Urinary bladder (tissue), 3 donors: ENCODE measurements at regions not wholly inside any gene's neighbourhood (a gene's known extent, or its start where the extent isn't known, plus 50 kb on each side); places are given as distances from the start of the nearest gene placed in this dataset.

ENCODE experiments used
- DNase-seq: peaks from one replicate; pipeline ENCODE4 v3.0.0-alpha.2; 2015; ENCODE audit errors: extremely low spot score
- H3K27ac ChIP-seq: one replicate; pipeline ENCODE4 v1.5.1; 2013; ENCODE audit warnings: low read depth, mild to moderate bottlenecking, moderate library complexity
- H3K36me3 ChIP-seq: one replicate; pipeline ENCODE4 v1.6.1; 2013; ENCODE audit warnings: mild to moderate bottlenecking, moderate library complexity; ENCODE audit not compliant: insufficient read depth
- H3K4me1 ChIP-seq: one replicate; pipeline ENCODE4 v1.6.1; 2013; ENCODE audit warnings: mild to moderate bottlenecking, moderate library complexity; ENCODE audit not compliant: insufficient read depth
- H3K4me3 ChIP-seq: one replicate; pipeline ENCODE4 v1.5.1; 2013; ENCODE audit warnings: low read depth, low read length
- WGBS: extraction: QIAGEN DNeasy Blood & Tissue Kit; methylation state at CpG from one replicate; pipeline ENCODE4 v1.1.7; 2013; 5-methylcytosine and 5-hydroxymethylcytosine counted together
- donor health status: healthy with polysubstance abuse.
- donor health status: healthy.

DNA sequence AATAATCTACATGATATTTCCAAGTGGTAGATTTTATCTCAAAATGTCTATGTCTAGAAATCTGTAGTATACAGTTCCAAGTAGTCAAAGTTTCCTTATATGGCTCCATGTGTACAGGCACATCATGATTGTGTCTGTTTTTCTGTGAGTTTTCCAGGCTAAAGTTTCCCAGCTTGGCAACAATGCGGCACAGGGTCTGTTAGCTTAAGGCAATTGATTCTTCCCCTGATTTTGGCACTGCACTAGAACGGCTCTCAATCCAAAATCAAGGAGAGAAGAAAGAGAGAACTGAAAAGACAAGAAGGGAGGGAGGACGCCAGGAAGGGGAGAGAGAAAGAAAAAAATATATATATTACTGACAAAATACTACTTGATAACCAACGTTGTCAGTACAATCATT lies 193.9 kb upstream of the SNX7 start:
- Histone ChIP-seq H3K36me3 (no peaks in the 10 kb centered on the region), H3K4me1 (no peaks in the 10 kb centered on the region), H3K27ac (no peak overlapping the region), H3K4me3 (no peak overlapping the region)
- DNase-seq, result no peak
- 42% methylated on average over 4 of the region's 4 CpGs for WGBS

DNA sequence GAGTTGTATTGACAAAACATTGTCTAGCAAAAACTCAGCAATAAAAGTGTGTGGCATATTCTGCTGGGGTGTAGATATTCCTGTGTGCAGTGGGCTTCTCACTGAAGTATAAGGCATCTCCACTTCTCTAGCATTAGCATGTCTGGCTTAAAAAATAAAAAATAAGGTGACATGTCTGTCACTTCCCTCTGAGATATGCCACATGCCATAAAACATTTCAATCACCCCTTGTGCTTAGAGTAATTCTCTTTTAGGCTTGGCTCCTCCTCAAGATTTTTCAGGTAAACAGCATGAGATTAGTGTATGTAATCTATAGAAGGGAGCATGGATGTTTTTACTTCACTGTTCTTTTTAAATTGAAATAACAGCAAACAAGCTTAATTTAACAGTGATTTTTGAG lies 194.4 kb upstream of the SNX7 start:
- H3K4me3 ChIP-seq, result no peak overlapping the region
- no peaks in the 10 kb centered on the region for H3K36me3 ChIP-seq
- no peak overlapping the region for H3K27ac ChIP-seq
- no peaks in the 10 kb centered on the region for H3K4me1 ChIP-seq
- no peak for DNase-seq

DNA sequence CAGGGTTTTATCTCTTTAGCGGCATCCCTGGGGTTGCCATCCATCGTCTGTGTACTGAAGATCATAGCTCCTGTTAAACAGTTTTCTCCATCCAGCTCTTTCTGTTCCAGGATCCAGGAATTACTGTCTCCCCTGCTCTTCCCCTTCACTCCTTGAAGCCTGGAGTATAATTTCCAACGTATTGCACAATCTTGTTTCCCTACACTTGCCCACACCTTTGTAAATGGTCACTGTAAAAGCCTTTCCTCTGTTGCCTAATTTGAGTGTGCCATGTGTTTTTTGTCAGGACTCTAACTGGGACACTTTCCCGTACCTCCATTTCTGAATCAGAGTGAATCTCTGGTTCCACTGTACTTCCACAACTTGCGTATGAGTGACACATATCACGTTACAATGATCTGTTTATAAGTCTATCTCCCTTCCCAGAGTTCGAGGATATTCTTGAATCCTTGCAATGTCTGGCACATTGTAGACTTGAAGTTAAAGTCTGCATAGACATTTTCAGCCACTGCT lies 199.6 kb upstream of the SNX7 start:
- no peak for DNase-seq
- WGBS, result 88% methylated on average over 7 of the region's 7 CpGs
- H3K4me1 ChIP-seq, result no peaks in the 10 kb centered on the region
- H3K4me3 ChIP-seq, result no peak overlapping the region
- no peaks in the 10 kb centered on the region for H3K36me3 ChIP-seq
- no peak overlapping the region for H3K27ac ChIP-seq

DNA sequence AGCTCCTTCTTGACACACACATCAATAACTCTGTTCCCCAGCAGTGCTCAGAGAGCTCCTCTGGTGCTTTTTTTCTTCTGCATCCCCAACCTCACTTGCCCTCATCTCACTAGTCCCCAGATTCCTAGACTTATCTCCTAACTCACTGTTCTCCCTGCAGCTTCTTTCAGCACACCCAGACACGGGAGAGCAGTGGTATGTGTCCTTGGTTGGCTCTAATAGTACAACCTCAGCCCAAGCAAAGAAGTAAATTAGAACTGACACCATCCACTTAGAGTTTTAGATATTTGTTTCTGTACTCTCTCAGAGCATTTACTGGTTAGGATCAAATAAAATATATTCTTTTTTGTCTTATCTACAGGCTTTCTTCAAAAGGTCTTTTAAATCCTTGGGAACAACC lies 201.4 kb upstream of the SNX7 start:
- Histone ChIP-seq H3K36me3 (no peaks in the 10 kb centered on the region), H3K4me1 (no peaks in the 10 kb centered on the region), H3K27ac (no peak overlapping the region), H3K4me3 (no peak overlapping the region)
- WGBS, result 44% methylated on average over 1 of the region's 1 CpG
- no peak for DNase-seq

DNA sequence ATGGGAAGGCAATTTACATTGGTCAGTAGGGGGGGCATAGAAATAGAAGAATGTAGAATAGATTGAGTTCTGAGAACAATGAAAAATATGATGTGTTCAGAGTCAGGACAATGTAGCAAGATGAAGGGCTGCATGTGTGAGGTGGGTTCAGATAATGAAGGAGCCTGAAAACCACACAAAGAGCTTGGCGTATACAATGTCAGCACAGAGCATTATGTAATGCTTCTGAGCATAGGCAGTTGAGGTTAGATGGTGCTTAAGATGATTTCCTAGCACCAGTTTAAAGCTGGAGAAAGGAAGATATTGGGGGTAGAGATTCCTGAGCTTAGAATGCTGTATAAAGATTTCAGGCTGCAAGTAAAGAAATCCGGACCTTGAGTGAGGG lies 202.0 kb upstream of the SNX7 start:
- WGBS, result 93% methylated on average over 2 of the region's 2 CpGs
- no peak for DNase-seq
- Histone ChIP-seq H3K4me3 (no peak overlapping the region), H3K36me3 (no peaks in the 10 kb centered on the region), H3K27ac (no peak overlapping the region), H3K4me1 (no peaks in the 10 kb centered on the region)

DNA sequence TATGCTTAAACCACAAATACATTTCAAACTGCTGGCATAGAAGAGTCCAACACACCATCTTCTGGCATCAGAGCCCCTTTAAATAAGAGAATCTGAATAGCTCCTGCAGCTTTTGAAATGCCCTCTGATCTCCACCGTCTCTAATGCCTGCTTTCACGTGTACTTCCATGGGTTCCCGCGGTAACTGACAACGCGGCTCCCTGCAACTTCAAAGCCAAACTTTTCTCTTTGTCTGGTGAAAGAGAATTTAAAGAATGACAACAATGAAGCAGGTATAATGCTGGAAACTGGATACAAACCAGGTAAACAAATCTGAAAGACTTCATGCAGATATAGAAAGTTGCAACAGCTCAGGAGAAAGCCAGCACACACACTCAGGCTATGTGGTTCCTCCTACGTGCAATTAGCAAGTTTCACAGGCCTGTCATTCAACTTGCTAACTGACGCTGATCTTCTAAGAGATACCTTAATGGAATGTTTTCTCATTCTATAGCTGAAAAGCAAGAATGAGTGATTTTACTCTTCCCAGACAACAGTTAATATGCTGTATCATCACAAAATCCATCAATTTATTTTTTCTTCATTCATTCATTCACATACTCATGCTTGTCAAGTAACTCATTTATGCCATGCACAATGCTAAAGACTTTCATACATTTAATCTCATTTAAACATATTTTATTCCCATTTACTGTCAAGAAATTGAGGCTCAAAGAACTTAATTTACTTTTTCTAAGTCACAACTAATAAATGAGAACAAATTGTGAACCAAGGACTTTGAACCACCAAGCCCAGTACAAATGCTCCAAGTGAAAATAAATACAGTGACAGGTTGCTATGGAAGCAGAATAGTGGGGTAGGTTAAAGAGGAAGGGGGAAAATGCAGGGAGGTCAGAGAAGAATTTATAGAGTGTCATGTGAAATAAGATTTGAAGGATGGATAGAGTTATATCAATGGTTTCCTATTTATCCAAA lies 202.7 kb upstream of the SNX7 start:
- Histone ChIP-seq H3K4me3 (no peak overlapping the region), H3K27ac (no peak overlapping the region), H3K4me1 (no peaks in the 10 kb centered on the region), H3K36me3 (no peaks in the 10 kb centered on the region)
- no peak for DNase-seq
- 52% methylated on average over 8 of the region's 8 CpGs for WGBS

DNA sequence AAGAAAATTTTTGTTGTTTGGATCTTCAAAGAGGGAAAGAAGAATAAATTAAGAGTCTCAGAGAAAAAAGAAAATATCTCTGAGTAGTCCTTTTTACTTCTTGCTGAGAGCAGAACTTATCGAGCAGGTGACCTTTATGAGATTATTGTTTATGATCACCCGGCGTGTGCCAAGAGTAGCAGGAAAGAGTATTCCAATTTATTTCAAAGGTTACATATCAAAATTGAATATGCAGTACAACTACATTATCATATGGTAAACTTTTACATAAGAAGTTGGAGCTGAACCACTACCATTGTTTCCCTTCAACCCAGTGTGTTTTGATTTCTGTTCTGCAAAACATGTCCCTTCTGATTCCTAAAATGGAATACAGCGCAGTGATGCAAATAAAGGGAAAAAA lies 204.3 kb upstream of the SNX7 start:
- H3K4me1 ChIP-seq, result no peaks in the 10 kb centered on the region
- WGBS, result 71% methylated on average over 4 of the region's 4 CpGs
- no peak overlapping the region for H3K27ac ChIP-seq
- no peaks in the 10 kb centered on the region for H3K36me3 ChIP-seq
- no peak for DNase-seq
- no peak overlapping the region for H3K4me3 ChIP-seq

DNA sequence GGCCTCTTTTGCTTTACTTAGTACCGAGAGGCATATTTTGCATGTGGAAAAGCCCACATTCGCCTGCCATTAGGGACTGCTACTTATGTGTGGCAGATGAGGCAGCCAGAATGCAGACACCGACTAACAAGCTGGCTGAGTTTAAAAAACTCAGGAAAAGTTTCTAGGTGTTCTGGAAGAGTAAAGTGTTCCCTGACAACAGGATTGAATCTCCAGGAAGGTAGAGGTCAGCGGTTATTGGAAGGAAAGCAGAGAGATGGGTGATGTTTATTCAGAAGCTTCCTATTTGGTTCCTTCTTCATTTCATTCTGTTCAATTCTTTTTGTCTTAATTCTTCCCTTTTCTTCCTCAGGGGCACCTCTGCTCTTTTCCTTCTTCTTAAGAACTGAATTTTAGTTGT lies 206.9 kb upstream of the SNX7 start:
- Histone ChIP-seq H3K4me3 (no peak overlapping the region), H3K4me1 (no peaks in the 10 kb centered on the region), H3K27ac (no peak overlapping the region), H3K36me3 (no peaks in the 10 kb centered on the region)
- DNase-seq, result no peak
- 76% methylated on average over 4 of the region's 4 CpGs for WGBS

DNA sequence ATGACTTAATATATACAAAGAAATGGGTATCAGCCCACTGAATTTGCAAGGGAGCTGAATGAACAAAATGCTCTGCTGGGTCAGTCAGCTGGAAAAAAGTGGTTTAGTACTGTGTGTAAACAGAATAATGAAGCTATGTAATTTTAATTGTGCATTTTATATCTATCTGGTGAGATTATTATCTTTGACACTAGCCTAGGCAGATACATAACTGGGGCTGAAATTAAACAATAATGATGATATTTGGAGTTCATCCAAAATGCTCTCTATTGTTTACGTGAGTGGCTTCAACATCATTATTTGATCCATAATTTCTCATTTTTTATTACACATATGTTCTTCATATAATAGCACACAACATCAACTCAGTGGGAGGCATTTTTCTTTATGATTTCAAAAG lies 208.5 kb upstream of the SNX7 start:
- Histone ChIP-seq H3K36me3 (no peaks in the 10 kb centered on the region), H3K27ac (no peak overlapping the region), H3K4me3 (no peak overlapping the region), H3K4me1 (no peaks in the 10 kb centered on the region)
- no peak for DNase-seq
- 69% methylated on average over 1 of the region's 1 CpG for WGBS

DNA sequence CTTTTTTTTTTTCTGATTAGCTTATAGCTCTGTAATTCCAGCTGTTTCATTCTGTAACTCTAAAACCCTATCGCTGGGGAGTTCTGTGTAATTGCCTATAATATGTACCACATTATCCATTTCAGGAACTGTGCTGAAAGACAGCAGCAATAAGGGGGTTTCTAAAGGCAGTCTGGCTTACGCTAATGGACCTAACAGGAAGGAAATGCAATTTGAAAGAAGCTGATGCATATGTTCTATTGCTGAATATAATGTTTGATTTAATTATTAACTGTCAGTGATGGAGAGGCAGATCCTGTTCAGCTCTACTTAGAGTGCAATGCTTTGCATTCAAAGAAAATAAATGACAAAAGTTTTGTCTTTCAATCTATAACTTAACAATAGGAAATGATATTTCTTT lies 209.4 kb upstream of the SNX7 start:
- H3K36me3 ChIP-seq, result no peaks in the 10 kb centered on the region
- 47% methylated on average over 2 of the region's 2 CpGs for WGBS
- peak; percentile 3 for DNase-seq
- no peak overlapping the region for H3K4me3 ChIP-seq
- no peak overlapping the region for H3K27ac ChIP-seq
- no peaks in the 10 kb centered on the region for H3K4me1 ChIP-seq

DNA sequence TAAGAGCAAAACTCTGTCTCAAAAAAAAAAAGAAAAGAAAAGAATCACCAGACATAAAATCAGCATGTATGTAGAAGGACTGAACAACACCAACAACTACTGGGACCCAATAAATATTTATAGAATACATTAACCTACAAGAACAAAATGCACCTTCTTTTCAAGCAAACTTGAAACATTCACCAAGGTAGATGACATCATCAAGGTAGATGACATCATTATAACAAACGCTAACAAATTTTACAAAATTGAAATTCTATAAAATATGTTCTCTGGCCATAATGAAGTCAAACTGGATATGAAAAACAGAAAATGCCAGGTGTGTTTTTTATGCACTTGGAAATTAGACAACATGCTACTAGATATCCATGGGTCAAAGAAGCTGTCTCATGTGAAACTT lies 220.2 kb upstream of the SNX7 start:
- Histone ChIP-seq H3K27ac (no peak overlapping the region), H3K4me1 (no peaks in the 10 kb centered on the region), H3K4me3 (no peak overlapping the region), H3K36me3 (no peaks in the 10 kb centered on the region)
- 96% methylated on average over 1 of the region's 1 CpG for WGBS
- no peak for DNase-seq

DNA sequence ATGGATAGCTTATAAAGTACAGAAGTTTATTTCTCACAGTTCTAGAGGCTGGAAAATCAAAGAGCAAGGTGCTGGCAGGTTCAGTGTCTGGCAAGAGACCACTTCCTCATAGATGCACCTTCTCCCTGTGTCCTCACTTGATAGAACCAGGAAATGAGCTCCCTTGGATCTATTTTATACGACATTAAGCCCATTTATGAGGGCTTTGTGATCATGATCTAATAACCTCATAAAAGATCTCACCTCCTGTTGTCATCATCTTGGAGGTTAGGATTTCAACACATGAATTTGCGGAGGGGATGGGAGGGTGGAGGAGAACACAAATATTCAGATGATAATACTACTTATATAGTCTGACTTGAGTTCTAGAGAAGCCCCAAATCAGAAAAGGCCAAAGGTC lies 222.1 kb upstream of the SNX7 start:
- Histone ChIP-seq H3K27ac (no peak overlapping the region), H3K4me3 (no peak overlapping the region), H3K36me3 (no peaks in the 10 kb centered on the region), H3K4me1 (no peaks in the 10 kb centered on the region)
- WGBS, result 65% methylated on average over 2 of the region's 2 CpGs
- no peak for DNase-seq

DNA sequence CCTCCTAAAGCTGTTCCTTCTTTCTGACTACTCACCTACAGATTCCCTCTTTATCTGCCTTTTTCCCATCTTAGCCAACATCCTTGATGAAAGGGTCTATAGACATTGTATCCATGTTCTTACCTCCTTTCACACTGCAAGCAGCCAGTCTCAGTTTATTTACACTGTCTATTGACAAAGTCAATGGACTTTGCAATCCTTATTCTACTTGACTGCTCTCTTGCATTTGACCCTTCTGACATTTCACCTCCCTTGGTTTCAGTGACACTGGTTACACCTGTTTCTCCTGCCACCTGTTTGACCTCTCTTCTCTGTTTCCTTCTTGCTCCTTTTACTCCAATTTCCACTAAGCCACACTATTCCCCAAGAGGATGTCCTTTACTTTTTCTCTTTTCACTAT lies 224.0 kb upstream of the SNX7 start:
- Histone ChIP-seq H3K27ac (no peak overlapping the region), H3K4me3 (no peak overlapping the region), H3K4me1 (no peaks in the 10 kb centered on the region), H3K36me3 (no peaks in the 10 kb centered on the region)
- DNase-seq, result no peak

DNA sequence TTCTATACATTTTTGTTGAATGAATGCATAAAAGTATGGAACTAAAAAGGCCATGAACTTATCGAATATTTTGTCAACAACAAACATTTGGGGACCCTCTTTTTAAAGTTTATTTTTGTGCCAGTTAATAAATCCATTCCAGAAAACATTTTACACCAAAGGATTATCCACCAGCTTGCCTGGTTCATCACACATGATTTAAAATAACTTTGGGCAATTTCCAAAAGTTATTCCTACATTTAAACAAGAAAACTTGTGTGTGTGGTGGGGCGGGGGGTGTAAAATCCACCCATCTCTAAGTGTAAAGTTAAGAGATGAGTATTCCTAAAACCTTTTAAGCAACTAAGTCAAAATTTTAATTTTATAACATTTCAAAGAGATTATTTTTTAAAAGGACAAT lies 224.5 kb upstream of the SNX7 start:
- DNase-seq, result no peak
- H3K4me3 ChIP-seq, result no peak overlapping the region
- H3K4me1 ChIP-seq, result no peaks in the 10 kb centered on the region
- WGBS, result 78% methylated on average over 2 of the region's 2 CpGs
- H3K36me3 ChIP-seq, result no peaks in the 10 kb centered on the region
- H3K27ac ChIP-seq, result no peak overlapping the region
